Neural cell (in vitro differentiated cells): ENCODE measurements at regions not wholly inside any gene's neighbourhood (a gene's known extent, or its start where the extent isn't known, plus 50 kb on each side); places are given as distances from the start of the nearest gene placed in this dataset.

Source experiments
- H2AFZ ChIP-seq: fragments of 200-600, 300-800 bp; sonication (generic), shearing (Covaris generic); 2 replicates; pipeline ENCODE4 v1.6.0; 2014; ENCODE audit warnings: low read depth, mild to moderate bottlenecking, antibody characterized with exemption, low read length, moderate library complexity
- H3F3A ChIP-seq: fragments of 200-600 bp; shearing (Covaris generic); 2 replicates; pipeline ENCODE4 v1.6.1; 2016; ENCODE audit warnings: mild to moderate bottlenecking, moderate library complexity, mixed read lengths, antibody characterized with exemption, low read length; ENCODE audit not compliant: insufficient read depth, poor library complexity, severe bottlenecking
- H3K27ac ChIP-seq: fragments of 200-600, 300-800 bp; sonication (generic), shearing (Covaris generic); 2 replicates; pipeline ENCODE4 v1.5.1; 2014; ENCODE audit warnings: mild to moderate bottlenecking, low read length, moderate library complexity
- H3K27me3 ChIP-seq: fragments of 300-800, 200-600 bp; sonication (generic), shearing (Covaris generic); 2 replicates; pipeline ENCODE4 v1.6.0; 2014; ENCODE audit warnings: mild to moderate bottlenecking, low read depth, low read length, moderate library complexity; ENCODE audit not compliant: insufficient read depth
- H3K36me3 ChIP-seq: fragments of 300-800, 200-600 bp; sonication (generic), shearing (Covaris generic); 2 replicates; pipeline ENCODE4 v1.5.1; 2014; ENCODE audit warnings: mild to moderate bottlenecking, antibody characterized with exemption, low read length, moderate library complexity; ENCODE audit not compliant: insufficient read depth
- H3K4me2 ChIP-seq: fragments of 300-800, 200-600 bp; sonication (generic), shearing (Covaris generic); 2 replicates; pipeline ENCODE4 v1.6.0; 2014; ENCODE audit warnings: mild to moderate bottlenecking, low read length
- H3K4me3 ChIP-seq: fragments of 300-800, 200-600 bp; sonication (generic), shearing (Covaris generic); 2 replicates; pipeline ENCODE4 v1.5.1; 2014; ENCODE audit warnings: mild to moderate bottlenecking, low read length, moderate library complexity
- H3K79me2 ChIP-seq: fragments of 200-600 bp; shearing (Covaris generic); replicated peaks from 2 replicates; pipeline ENCODE4 v1.6.0; 2014; ENCODE audit warnings: mild to moderate bottlenecking, low read length, moderate library complexity; ENCODE audit not compliant: insufficient read depth
- H3K9ac ChIP-seq: fragments of 300-800, 200-600 bp; sonication (generic), shearing (Covaris generic); 2 replicates; pipeline ENCODE4 v1.6.1; 2016; ENCODE audit warnings: mild to moderate bottlenecking, low read length, mixed read lengths
- H3K9me2 ChIP-seq: fragments of 200-600 bp; shearing (Covaris generic); 2 replicates; pipeline ENCODE4 v1.6.1; 2016; ENCODE audit warnings: mild to moderate bottlenecking, low read length, mixed read lengths; ENCODE audit not compliant: insufficient read depth
- H3K9me3 ChIP-seq: fragments of 200-600, 300-800 bp; sonication (generic), shearing (Covaris generic); 2 replicates; pipeline ENCODE4 v1.6.1; 2016; ENCODE audit warnings: mild to moderate bottlenecking, mixed run types, low read length, moderate library complexity, mixed read lengths
- H4K20me1 ChIP-seq: fragments of 200-600 bp; shearing (Covaris generic); 2 replicates; pipeline ENCODE4 v1.6.1; 2016; ENCODE audit warnings: mild to moderate bottlenecking, mixed run types; ENCODE audit not compliant: insufficient read depth
- CTCF ChIP-seq: fragments of 450-650 bp; IDR thresholded peaks from 2 replicates; pipeline ENCODE4 v1.5.1; 2014; ENCODE audit warnings: antibody characterized with exemption, mild to moderate bottlenecking, moderate library complexity; ENCODE audit not compliant: poor library complexity, severe bottlenecking
- EP300 ChIP-seq: fragments of 450-650 bp; conservative IDR thresholded peaks from 2 replicates; pipeline ENCODE4 v1.6.1; 2014; ENCODE audit warnings: antibody characterized with exemption, mild to moderate bottlenecking, moderate library complexity; ENCODE audit not compliant: poor library complexity, severe bottlenecking
- EZH2 ChIP-seq: fragments of 200-600, 300-800 bp; shearing (Covaris generic), sonication (generic); IDR thresholded peaks from 2 replicates; pipeline ENCODE4 v1.6.1; 2014; ENCODE audit warnings: antibody characterized with exemption, low read length, borderline replicate concordance, mild to moderate bottlenecking; ENCODE audit not compliant: insufficient read depth, poor library complexity, severe bottlenecking
- MXI1 ChIP-seq: fragments of 450-650 bp; conservative IDR thresholded peaks from 2 replicates; pipeline ENCODE4 v1.6.1; 2014; ENCODE audit warnings: antibody characterized with exemption, mild to moderate bottlenecking; ENCODE audit not compliant: poor library complexity, severe bottlenecking
- POLR2AphosphoS5 ChIP-seq: IDR thresholded peaks from 2 replicates; pipeline ENCODE4 v1.6.1; 2012
- RAD21 ChIP-seq: fragments of 450-650 bp; conservative IDR thresholded peaks from 2 replicates; pipeline ENCODE4 v1.6.1; 2014; ENCODE audit warnings: antibody characterized with exemption, mild to moderate bottlenecking, moderate library complexity
- REST ChIP-seq: IDR thresholded peaks from 2 replicates; pipeline ENCODE4 v1.6.1; 2012; ENCODE audit warnings: borderline replicate concordance
- SMC3 ChIP-seq: fragments of 450-650 bp; conservative IDR thresholded peaks from 2 replicates; pipeline ENCODE4 v1.6.1; 2014; ENCODE audit warnings: antibody characterized with exemption, mild to moderate bottlenecking, moderate library complexity; ENCODE audit not compliant: poor library complexity
- TAF1 ChIP-seq: IDR thresholded peaks from 2 replicates; pipeline ENCODE4 v1.6.1; 2012; ENCODE audit warnings: low read depth

DNA sequence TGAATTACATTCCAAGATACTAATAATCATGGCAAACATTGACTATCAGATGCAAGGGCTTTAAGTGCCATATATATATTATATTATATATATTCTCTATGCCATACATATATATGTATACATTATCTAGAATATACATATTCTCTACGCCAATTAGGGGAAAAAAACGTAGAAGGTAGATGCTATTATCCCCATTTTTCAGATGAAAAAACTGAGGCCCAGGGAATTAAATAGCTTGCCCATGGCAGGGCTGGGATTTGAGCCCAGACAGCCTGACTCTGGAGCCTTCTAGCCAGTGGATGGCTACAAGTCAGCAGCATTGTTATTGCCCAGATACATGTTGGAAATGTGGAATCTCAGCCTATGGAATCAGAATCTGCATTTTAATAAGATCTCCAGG is 116.0 kb upstream of the BTG1 start:
- H3K4me2 ChIP-seq, result no peak overlapping the region
- TF ChIP-seq EZH2, result no peak
- TF ChIP-seq RAD21, result no peak
- no peak for TF ChIP-seq CTCF
- no peak for TF ChIP-seq MXI1
- TF ChIP-seq SMC3, result no peak
- TF ChIP-seq POLR2AphosphoS5, result no peak
- no peak overlapping the region for H2AFZ ChIP-seq
- no peak overlapping the region for H3K9ac ChIP-seq
- H3K27ac ChIP-seq, result no peak overlapping the region
- H3K36me3 ChIP-seq, result no peaks in the 10 kb centered on the region
- H3K4me3 ChIP-seq, result no peak overlapping the region
- H3K79me2 ChIP-seq, result no peaks in the 10 kb centered on the region
- H3K9me2 ChIP-seq, result no peaks in the 10 kb centered on the region
- H4K20me1 ChIP-seq, result no peaks in the 10 kb centered on the region
- H3K9me3 ChIP-seq, result no peaks in the 10 kb centered on the region
- H3K27me3 ChIP-seq, result no peaks in the 10 kb centered on the region
- H3F3A ChIP-seq, result no peaks in the 10 kb centered on the region

- Histone ChIP-seq H3F3A (no peaks in the 10 kb centered on the region), H3K9me3 (no peaks in the 10 kb centered on the region), H3K4me3 (no peak overlapping the region), H2AFZ (no peak overlapping the region), H3K27me3 (no peaks in the 10 kb centered on the region), H4K20me1 (no peaks in the 10 kb centered on the region), H3K9ac (no peak overlapping the region), H3K36me3 (no peaks in the 10 kb centered on the region), H3K9me2 (no peaks in the 10 kb centered on the region), H3K27ac (no peak overlapping the region), H3K79me2 (no peaks in the 10 kb centered on the region), H3K4me2 (no peak overlapping the region)
- TF ChIP-seq EZH2, result no peak
- no peak for TF ChIP-seq SMC3
- no peak for TF ChIP-seq CTCF
- no peak for TF ChIP-seq TAF1
- TF ChIP-seq RAD21, result no peak
- TF ChIP-seq EP300, result no peak
- TF ChIP-seq POLR2AphosphoS5, result no peak
- TF ChIP-seq MXI1, result no peak
- TF ChIP-seq REST, result no peak
These were observed 115.4 kb upstream of the BTG1 start for GRCh38 chr12:92261071-92261470.
